Right lobe of liver (tissue), 6 donors: ENCODE measurements at regions not wholly inside any gene's neighbourhood (a gene's known extent, or its start where the extent isn't known, plus 50 kb on each side); places are given as distances from the start of the nearest gene placed in this dataset.

Experiments used
- ATAC-seq, 4 donors: fragments of 200-7000 bp; cut with Tn5 transposase; one replicate each; pipeline ENCODE4 v1.9.1; 2020; ENCODE audit warnings: mild to moderate bottlenecking in 4 of 4, moderate library complexity in 4 of 4
- DNase-seq, 3 donors: peaks; one replicate each; pipeline ENCODE4 v3.0.0-alpha.2; 2020
- H3K27ac ChIP-seq, 3 donors: fragments of 200-600 bp; one replicate each; pipeline ENCODE4 v1.8.0; 2022
- H3K27me3 ChIP-seq, 2 donors: fragments of 200-600 bp; one replicate each; pipeline ENCODE4 v1.8.0; 2022
- H3K36me3 ChIP-seq, 4 donors: fragments of 200-600 bp; sonication (generic) in 1 of 4; one replicate each; pipeline versions ENCODE4 v1.5.1 to v1.8.0; 2017 to 2022; ENCODE audit warnings: control low read depth in 1 of 4
- H3K4me1 ChIP-seq, 4 donors: fragments of 200-600 bp; sonication (generic) in 1 of 4; one replicate each; pipeline versions ENCODE4 v1.5.1 to v1.8.0; 2017 to 2022; ENCODE audit warnings: control low read depth in 1 of 4
- H3K4me3 ChIP-seq, 3 donors: fragments of 200-600 bp; one replicate each; pipeline ENCODE4 v1.8.0; 2022
- H3K9me3 ChIP-seq, 4 donors: fragments of 200-600 bp; sonication (generic) in 1 of 4; one replicate each; pipeline versions ENCODE4 v1.5.1 to v1.8.0; 2017 to 2022; ENCODE audit warnings: control low read depth in 1 of 4
- CTCF ChIP-seq, 4 donors: fragments of 200-600 bp in 3 of 4; fragments of 450-650 bp in 1 of 4; IDR thresholded peaks; one replicate each; pipeline versions ENCODE4 v1.5.1 to v1.8.0; 2016 to 2022; ENCODE audit warnings: antibody characterized with exemption in 4 of 4, mild to moderate bottlenecking in 2 of 4
- POLR2A ChIP-seq: fragments of 450-650 bp; IDR thresholded peaks from one replicate; pipeline ENCODE4 v1.6.1; 2017; ENCODE audit warnings: antibody characterized with exemption, mild to moderate bottlenecking
- WGBS: methylation state at CpG from one replicate; pipeline ENCODE4 v1.1.6; 2018; ENCODE audit warnings: low coverage, low lambda C conversion rate; ENCODE audit not compliant: insufficient coverage; ENCODE audit errors: missing lambda C conversion rate; 5-methylcytosine and 5-hydroxymethylcytosine counted together
- intact Hi-C, 2 donors: fragments of 100-400 bp; cut with DNase I; formaldehyde crosslinking; loops; one replicate each; pipeline versions ENCODE4 v1.11.2 to v1.14.1; 2022
- donor health status: DM: no; HTN: yes; CAD: no.
- donor health status: DM: no; HTN: no; CAD: no.
- donor health status: DM: no; HTN: no; CAD: no.
- donor health status: DM: no; HTN: yes; CAD: no.
- donor health status: DM: no; HTN: yes; CAD: no.

- ATAC-seq = no peak
- 36% methylated on average over 2 of the region's 2 CpGs for WGBS
- no peaks in the 10 kb centered on the region for H3K27me3 ChIP-seq
These were observed 164.9 kb downstream of the MIAT start for GRCh38 chr22:26822313-26822712.

GRCh38 chr22:26823966-26824365, 166.6 kb downstream of the MIAT start:
- intact Hi-C loops = no loop called here
- TF ChIP-seq POLR2A (no peak), CTCF (IDR thresholded peaks at IDR 0.05) (no peak)
- H3K4me1 ChIP-seq = no peaks in the 10 kb centered on the region
- no peak overlapping the region for H3K27ac ChIP-seq
- H3K27me3 ChIP-seq = no peaks in the 10 kb centered on the region
- H3K36me3 ChIP-seq = no peaks in the 10 kb centered on the region
- no peak for DNase-seq
- WGBS = 62% methylated on average over 6 of the region's 6 CpGs
- no peaks in the 10 kb centered on the region for H3K9me3 ChIP-seq
- no peak for ATAC-seq
- H3K4me3 ChIP-seq = no peak overlapping the region

More at GRCh38 chr22:26822313-26822712, 164.9 kb downstream of the MIAT start:
- no peak overlapping the region for H3K4me3 ChIP-seq
- TF ChIP-seq CTCF (IDR thresholded peaks at IDR 0.05) = no peak
- no peak for TF ChIP-seq POLR2A
- H3K4me1 ChIP-seq = no peaks in the 10 kb centered on the region
- DNase-seq = no peak
- no peak overlapping the region for H3K27ac ChIP-seq
- H3K9me3 ChIP-seq = peaks cover 0 to 6% (median 0%) of the 10 kb centered on the region in 4 donors
- H3K36me3 ChIP-seq = no peaks in the 10 kb centered on the region
- intact Hi-C loops = no loop called here

GRCh38 chr22:26825960-26826935, 168.9 kb downstream of the MIAT start:
- no peaks in the 10 kb centered on the region for H3K4me1 ChIP-seq
- H3K4me3 ChIP-seq = no peak overlapping the region
- no peak overlapping the region for H3K27ac ChIP-seq
- WGBS = 63% methylated on average over 10 of the region's 10 CpGs
- no peaks in the 10 kb centered on the region for H3K36me3 ChIP-seq
- H3K27me3 ChIP-seq = no peaks in the 10 kb centered on the region
- intact Hi-C loops = no loop called here
- no peak for TF ChIP-seq POLR2A
- no peak for TF ChIP-seq CTCF (IDR thresholded peaks at IDR 0.05)
- ATAC-seq = no peak
- no peaks in the 10 kb centered on the region for H3K9me3 ChIP-seq
- no peak for DNase-seq

- intact Hi-C loops = no loop called here
- Histone ChIP-seq H3K4me3 (no peak overlapping the region), H3K27ac (no peak overlapping the region), H3K9me3 (no peaks in the 10 kb centered on the region), H3K4me1 (no peaks in the 10 kb centered on the region), H3K36me3 (no peaks in the 10 kb centered on the region), H3K27me3 (no peaks in the 10 kb centered on the region)
- ATAC-seq (no peak), DNase-seq (no peak)
- no peak for TF ChIP-seq POLR2A
- no peak for TF ChIP-seq CTCF (IDR thresholded peaks at IDR 0.05)
- 76% methylated on average over 4 of the region's 4 CpGs for WGBS
These were observed 170.2 kb downstream of the MIAT start for GRCh38 chr22:26827611-26828010.
